Peyer's patch (tissue), 4 donors: ENCODE measurements at regions not wholly inside any gene's neighbourhood (a gene's known extent, or its start where the extent isn't known, plus 50 kb on each side); places are given as distances from the start of the nearest gene placed in this dataset.
"Not testable (repeated sequence)": the region's sequence is repeated elsewhere in the genome, so short reads cannot be mapped to it uniquely, and the experiment has no call there.

ENCODE experiments used
- DNase-seq, 3 donors: peaks; one replicate each; pipeline ENCODE4 v3.0.0-alpha.2; 2017 to 2019
- H3K27ac ChIP-seq, 4 donors: fragments of 200-600 bp; sonication (generic); one replicate each; pipeline ENCODE4 v1.5.1; 2016 to 2019
- H3K27me3 ChIP-seq, 2 donors: fragments of 200-600 bp; sonication (generic); one replicate each; pipeline ENCODE4 v1.5.1; 2019
- H3K36me3 ChIP-seq, 3 donors: fragments of 200-600 bp; sonication (generic); one replicate each; pipeline ENCODE4 v1.5.1; 2016 to 2019
- H3K4me1 ChIP-seq, 4 donors: fragments of 200-600 bp; sonication (generic); one replicate each; pipeline ENCODE4 v1.5.1; 2016 to 2019
- H3K4me3 ChIP-seq, 4 donors: fragments of 200-600 bp; sonication (generic); 1 replicate in 3 of 4; 2 replicates in 1 of 4; pipeline ENCODE4 v1.5.1; 2016 to 2019; ENCODE audit warnings: mild to moderate bottlenecking in 1 of 4
- H3K9me3 ChIP-seq, 4 donors: fragments of 200-600 bp; sonication (generic); one replicate each; pipeline ENCODE4 v1.5.1; 2016 to 2019; ENCODE audit warnings: mild to moderate bottlenecking in 1 of 4
- POLR2A ChIP-seq, 2 donors: fragments of 450-650 bp; IDR thresholded peaks; one replicate each; pipeline ENCODE4 v1.5.1; 2017; ENCODE audit warnings: antibody characterized with exemption in 2 of 2, mild to moderate bottlenecking in 2 of 2, moderate library complexity in 2 of 2
- TF ChIP-seq, protein P1 (sequence below), 6 experiments: fragments of 450-650 bp in 4 of 6; fragments of 200-600 bp in 2 of 6; sonication (generic) in 1 of 6; IDR thresholded peaks; one replicate each; pipeline ENCODE4 v1.5.1; 2017 to 2019; ENCODE audit warnings: antibody characterized with exemption in 6 of 6, mild to moderate bottlenecking in 3 of 6, moderate library complexity in 1 of 6

DNA sequence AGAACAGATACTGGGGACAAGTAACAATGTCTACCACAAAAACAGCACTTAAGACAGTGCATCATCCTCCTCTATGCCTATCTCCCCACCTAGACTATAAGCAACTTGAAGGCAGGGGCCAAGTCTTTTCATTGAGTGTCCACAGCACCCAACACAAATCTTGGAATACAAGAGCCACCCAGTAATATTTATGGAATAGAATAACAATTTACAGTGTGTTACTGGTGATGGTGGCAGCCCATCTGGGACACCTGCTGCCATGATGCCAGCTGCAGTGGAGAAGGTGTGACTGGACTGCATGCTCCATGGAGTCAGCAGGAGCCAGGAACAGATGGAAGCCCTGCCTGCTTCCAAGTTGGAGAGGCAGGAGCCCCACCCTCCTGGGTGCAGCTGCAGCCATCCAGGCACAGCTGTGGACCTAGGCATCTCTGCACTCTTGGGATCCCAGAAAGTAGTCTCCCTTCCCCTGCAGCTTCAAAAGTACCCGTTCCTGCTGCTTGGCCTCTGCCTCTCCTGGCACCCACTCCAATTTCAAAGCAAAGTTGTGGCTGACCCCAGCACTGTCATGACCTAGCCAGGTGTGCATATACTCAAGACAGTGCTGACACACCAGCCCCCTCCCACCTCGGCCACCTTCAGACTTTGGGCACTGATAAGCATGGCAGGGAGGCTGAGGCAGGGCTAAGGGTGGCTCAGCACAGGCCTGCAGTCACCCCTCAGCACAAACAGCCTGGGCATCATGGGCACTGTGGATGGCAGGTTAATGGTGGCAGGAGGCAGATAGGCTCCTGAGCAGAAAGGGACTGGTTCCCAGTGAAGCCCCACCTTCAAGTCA is 94.5 kb downstream of the TPRA1 start:
- DNase-seq, result no peak
- Histone ChIP-seq H3K27ac (no peak overlapping the region), H3K27me3 (no peaks in the 10 kb centered on the region), H3K9me3 (no peaks in the 10 kb centered on the region), H3K4me1 (no peaks in the 10 kb centered on the region), H3K36me3 (no peaks in the 10 kb centered on the region), H3K4me3 (no peak overlapping the region)
- TF ChIP-seq, protein P1, sequence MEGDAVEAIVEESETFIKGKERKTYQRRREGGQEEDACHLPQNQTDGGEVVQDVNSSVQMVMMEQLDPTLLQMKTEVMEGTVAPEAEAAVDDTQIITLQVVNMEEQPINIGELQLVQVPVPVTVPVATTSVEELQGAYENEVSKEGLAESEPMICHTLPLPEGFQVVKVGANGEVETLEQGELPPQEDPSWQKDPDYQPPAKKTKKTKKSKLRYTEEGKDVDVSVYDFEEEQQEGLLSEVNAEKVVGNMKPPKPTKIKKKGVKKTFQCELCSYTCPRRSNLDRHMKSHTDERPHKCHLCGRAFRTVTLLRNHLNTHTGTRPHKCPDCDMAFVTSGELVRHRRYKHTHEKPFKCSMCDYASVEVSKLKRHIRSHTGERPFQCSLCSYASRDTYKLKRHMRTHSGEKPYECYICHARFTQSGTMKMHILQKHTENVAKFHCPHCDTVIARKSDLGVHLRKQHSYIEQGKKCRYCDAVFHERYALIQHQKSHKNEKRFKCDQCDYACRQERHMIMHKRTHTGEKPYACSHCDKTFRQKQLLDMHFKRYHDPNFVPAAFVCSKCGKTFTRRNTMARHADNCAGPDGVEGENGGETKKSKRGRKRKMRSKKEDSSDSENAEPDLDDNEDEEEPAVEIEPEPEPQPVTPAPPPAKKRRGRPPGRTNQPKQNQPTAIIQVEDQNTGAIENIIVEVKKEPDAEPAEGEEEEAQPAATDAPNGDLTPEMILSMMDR (IDR thresholded peaks at IDR 0.05), result no peak
- no peak for TF ChIP-seq POLR2A (IDR thresholded peaks at IDR 0.05)

DNA sequence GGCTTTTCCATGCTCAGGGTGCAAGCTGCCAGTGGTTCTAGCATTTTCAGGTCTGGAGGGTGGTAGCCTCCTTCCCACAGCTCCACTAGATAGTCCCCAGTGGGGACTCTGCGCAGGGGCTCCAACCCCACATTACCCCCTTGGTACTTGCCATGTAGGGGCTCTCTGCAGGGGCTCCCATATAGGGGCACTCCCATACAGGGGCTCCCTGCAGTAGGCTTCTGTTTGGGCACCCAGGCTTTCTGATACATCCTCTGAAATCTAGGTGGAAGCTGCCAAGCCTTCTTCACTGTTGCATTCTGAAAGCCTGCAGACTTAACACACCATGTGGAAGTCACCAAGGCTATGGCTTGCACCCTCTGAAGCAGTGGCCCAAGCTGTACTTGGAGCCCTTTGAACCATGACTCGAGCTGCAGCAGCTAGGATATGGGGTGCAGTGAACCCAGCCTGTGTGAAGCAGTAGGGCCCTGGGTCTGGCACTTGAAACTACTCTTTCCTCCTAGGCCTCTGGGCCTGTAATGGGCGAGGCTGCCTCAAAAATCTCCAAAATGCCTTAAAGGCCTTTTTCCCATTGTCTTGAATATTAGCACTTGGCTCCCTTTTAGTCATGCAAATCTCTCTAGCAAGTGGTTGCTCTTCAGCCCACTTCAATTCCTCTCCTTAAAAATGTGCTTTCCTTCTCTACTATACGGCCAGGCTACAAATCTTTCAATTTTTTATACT is 96.4 kb downstream of the TPRA1 start:
- no peaks in the 10 kb centered on the region for H3K9me3 ChIP-seq
- no peak for DNase-seq
- no peaks in the 10 kb centered on the region for H3K27me3 ChIP-seq
- no peak for TF ChIP-seq POLR2A (IDR thresholded peaks at IDR 0.05)
- TF ChIP-seq, protein P1 (IDR thresholded peaks at IDR 0.05), result no peak
- no peak overlapping the region for H3K27ac ChIP-seq
- no peaks in the 10 kb centered on the region for H3K36me3 ChIP-seq
- no peak overlapping the region for H3K4me3 ChIP-seq
- H3K4me1 ChIP-seq, result no peaks in the 10 kb centered on the region

DNA sequence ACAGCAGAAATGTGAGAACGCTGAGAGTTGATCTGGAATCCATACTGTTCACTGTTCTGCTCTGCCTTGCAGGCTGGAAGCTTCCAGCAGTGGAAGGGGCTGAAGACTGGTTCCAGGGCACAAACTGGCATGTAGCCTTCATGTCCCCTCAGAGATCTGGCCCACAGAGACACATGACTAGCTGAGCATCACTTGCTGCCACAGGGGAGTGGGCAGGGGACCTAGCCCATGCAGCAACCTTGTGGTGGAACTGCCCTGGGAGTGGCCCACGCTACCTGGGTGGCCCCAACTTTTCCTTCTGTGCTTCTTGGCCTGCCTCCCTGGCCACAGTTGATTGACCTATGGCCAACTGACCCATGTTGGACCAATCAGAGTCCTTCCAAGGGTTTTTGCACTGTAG is 98.1 kb downstream of the TPRA1 start:
- TF ChIP-seq, protein P1 (IDR thresholded peaks at IDR 0.05), result no peak
- no peak for TF ChIP-seq POLR2A (IDR thresholded peaks at IDR 0.05)

DNA sequence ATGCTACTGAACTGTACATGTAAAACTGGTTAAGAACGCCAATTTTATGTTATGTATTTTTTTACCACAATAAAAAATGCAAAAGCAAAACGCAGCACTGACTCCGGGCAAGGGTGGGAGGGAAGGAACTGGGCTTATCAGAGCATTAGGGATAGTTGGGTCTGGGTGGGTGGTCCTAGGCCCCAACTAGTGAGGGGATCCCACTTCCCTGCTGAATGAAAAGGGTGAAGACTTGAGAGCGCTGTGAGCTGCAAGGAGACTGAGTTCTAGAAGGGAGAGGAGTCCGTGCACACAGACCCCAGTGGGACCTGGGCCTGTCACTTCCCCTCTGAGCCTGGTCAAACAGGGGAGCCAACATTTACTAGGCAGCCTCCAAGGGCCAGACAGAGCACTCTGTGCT is 98.6 kb downstream of the TPRA1 start:
- DNase-seq, result no peak
- no peaks in the 10 kb centered on the region for H3K9me3 ChIP-seq
- TF ChIP-seq, protein P1 (IDR thresholded peaks at IDR 0.05), result no peak
- TF ChIP-seq POLR2A (IDR thresholded peaks at IDR 0.05), result no peak
- H3K4me1 ChIP-seq, result no peaks in the 10 kb centered on the region
- H3K27me3 ChIP-seq, result no peaks in the 10 kb centered on the region
- no peaks in the 10 kb centered on the region for H3K36me3 ChIP-seq
- H3K4me3 ChIP-seq, result no peak overlapping the region
- H3K27ac ChIP-seq, result no peak overlapping the region

More for the DNA sequence above, 98.1 kb downstream of the TPRA1 start:
- H3K4me3 ChIP-seq, result no peak overlapping the region
- H3K4me1 ChIP-seq, result no peaks in the 10 kb centered on the region
- H3K27me3 ChIP-seq, result no peaks in the 10 kb centered on the region
- no peak overlapping the region for H3K27ac ChIP-seq
- no peak for DNase-seq
- no peaks in the 10 kb centered on the region for H3K36me3 ChIP-seq
- H3K9me3 ChIP-seq, result no peaks in the 10 kb centered on the region

DNA sequence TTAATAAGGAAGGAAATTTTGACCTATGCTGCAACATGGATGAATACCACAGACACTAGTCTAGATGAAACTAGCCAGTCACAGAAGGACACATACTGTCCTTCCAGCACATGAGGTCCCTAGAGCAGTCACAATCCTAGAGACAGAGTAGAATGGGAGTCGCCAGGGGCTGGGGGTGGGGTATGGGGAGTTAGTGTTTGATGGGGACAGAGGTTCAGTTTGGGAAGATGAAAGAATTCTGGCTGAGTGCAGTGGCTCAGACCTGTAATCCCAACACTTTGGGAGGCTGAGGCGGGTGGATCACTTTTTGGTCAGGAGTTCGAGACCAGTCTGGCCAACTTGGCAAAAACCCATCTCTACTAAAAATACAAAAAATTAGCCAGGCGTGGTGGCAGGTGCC is 99.2 kb downstream of the TPRA1 start:
- DNase-seq, result no peak
- H3K27me3 ChIP-seq, result no peaks in the 10 kb centered on the region
- no peak overlapping the region for H3K27ac ChIP-seq
- no peak overlapping the region for H3K4me3 ChIP-seq
- TF ChIP-seq POLR2A (IDR thresholded peaks at IDR 0.05), result no peak
- TF ChIP-seq, protein P1 (IDR thresholded peaks at IDR 0.05), result no peak
- no peaks in the 10 kb centered on the region for H3K36me3 ChIP-seq
- H3K4me1 ChIP-seq, result no peaks in the 10 kb centered on the region
- H3K9me3 ChIP-seq, result no peaks in the 10 kb centered on the region

DNA sequence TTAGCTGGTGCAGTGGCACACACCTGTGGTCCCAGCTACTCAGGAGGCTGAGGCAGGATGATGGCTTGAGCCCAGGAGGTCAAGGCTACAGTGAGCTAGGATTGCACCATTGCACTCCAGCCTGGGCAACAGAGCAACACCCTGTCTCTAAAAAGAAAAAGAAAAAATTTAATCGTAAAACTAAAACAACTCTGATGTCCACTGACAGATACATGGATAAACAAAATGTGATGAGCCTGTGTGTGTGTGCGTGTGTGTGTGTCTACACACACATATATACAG is 99.6 kb downstream of the TPRA1 start:
- DNase-seq, result not testable (repeated sequence)

More for the DNA sequence above, 99.6 kb downstream of the TPRA1 start:
- H3K36me3 ChIP-seq, H3K27me3 ChIP-seq, H3K27ac ChIP-seq, H3K9me3 ChIP-seq, H3K4me1 ChIP-seq, H3K4me3 ChIP-seq: not testable (repeated sequence)
